IMR-90 (cell line): ENCODE measurements at regions not wholly inside any gene's neighbourhood (a gene's known extent, or its start where the extent isn't known, plus 50 kb on each side); places are given as distances from the start of the nearest gene placed in this dataset.

Experiments used
- ATAC-seq: fragments of 200-7000 bp; cut with Tn5 transposase; 2 replicates; pipeline ENCODE4 v1.9.1; 2020; ENCODE audit warnings: low read depth, mild to moderate bottlenecking, moderate library complexity
- BruUV-seq: library from RNA; stranded (reverse); fragments of 400-500 nt; replicated peaks from 2 replicates; lab custom pipeline; 2021; lab: Mats Ljungman, UMichigan
- CTCF ChIA-PET: fragments of 300-600 bp; formaldehyde crosslinking; extraction: SDS; loops from one replicate; lab custom pipeline; 2021; ENCODE audit warnings: antibody characterized with exemption; lab: Yijun Ruan, JAX
- POLR2A ChIA-PET: fragments of 300-600 bp; sonication (Branson Sonifier 250); formaldehyde crosslinking; loops from one replicate; lab custom pipeline; 2022; ENCODE audit warnings: antibody characterized with exemption; ENCODE audit not compliant: unreplicated experiment; lab: Charles Lee
- DNase-seq: peaks from one replicate; pipeline ENCODE4 v3.0.0; 2013
- H2AFZ ChIP-seq: replicated peaks from 2 replicates; pipeline ENCODE3; 2013; ENCODE audit warnings: low read length, mild to moderate bottlenecking; ENCODE audit not compliant: poor library complexity
- H2AK5ac ChIP-seq: 2 replicates; pipeline ENCODE4 v1.6.1; 2013; ENCODE audit warnings: low read depth, low read length, inconsistent platforms
- H2AK9ac ChIP-seq: replicated peaks from 2 replicates; pipeline ENCODE3; 2013; ENCODE audit warnings: mild to moderate bottlenecking, low read depth, low read length, moderate library complexity; ENCODE audit not compliant: poor library complexity
- H2BK120ac ChIP-seq: 2 replicates; pipeline ENCODE4 v1.6.1; 2013; ENCODE audit warnings: low read depth, low read length, inconsistent platforms
- H2BK15ac ChIP-seq: 3 replicates; pipeline ENCODE4 v1.6.1; 2013; ENCODE audit warnings: low read depth, low read length, inconsistent platforms
- H2BK20ac ChIP-seq: 2 replicates; pipeline ENCODE4 v1.6.1; 2013; ENCODE audit warnings: low read depth, mild to moderate bottlenecking, inconsistent platforms, low read length, moderate library complexity
- H2BK5ac ChIP-seq: 2 replicates; pipeline ENCODE4 v1.6.1; 2013; ENCODE audit warnings: mild to moderate bottlenecking, low read depth, low read length, inconsistent platforms; ENCODE audit not compliant: poor library complexity, severe bottlenecking
- H3K14ac ChIP-seq: replicated peaks from 2 replicates; pipeline ENCODE4 v1.6.1; 2013; ENCODE audit warnings: low read depth, low read length, inconsistent platforms
- H3K18ac ChIP-seq: 2 replicates; pipeline ENCODE4 v1.6.1; 2013; ENCODE audit warnings: low read depth, low read length, control low read depth
- H3K23ac ChIP-seq: 2 replicates; pipeline ENCODE4 v1.6.1; 2013; ENCODE audit warnings: low read depth, low read length, inconsistent platforms
- H3K27ac ChIP-seq: 2 replicates; pipeline ENCODE4 v1.5.1; 2013; ENCODE audit warnings: mild to moderate bottlenecking, control low read depth, low read length; ENCODE audit not compliant: insufficient read depth
- H3K27me3 ChIP-seq: 2 replicates; pipeline ENCODE4 v1.6.1; 2013; ENCODE audit warnings: low read length; ENCODE audit not compliant: control insufficient read depth, insufficient read depth
- H3K36me3 ChIP-seq: 2 replicates; pipeline ENCODE4 v1.6.1; 2013; ENCODE audit warnings: low read length, mixed read lengths; ENCODE audit not compliant: control insufficient read depth, insufficient read depth
- H3K4ac ChIP-seq: 2 replicates; pipeline ENCODE4 v1.6.1; 2013; ENCODE audit warnings: low read depth, low read length, inconsistent platforms
- H3K4me1 ChIP-seq: 2 replicates; pipeline ENCODE4 v1.6.1; 2013; ENCODE audit warnings: low read length, mixed read lengths; ENCODE audit not compliant: control insufficient read depth, insufficient read depth
- H3K4me2 ChIP-seq: 2 replicates; pipeline ENCODE4 v1.6.1; 2013; ENCODE audit warnings: low read depth, mild to moderate bottlenecking, control low read depth, low read length, moderate library complexity
- H3K4me3 ChIP-seq: 2 replicates; pipeline ENCODE4 v1.5.1; 2013; ENCODE audit warnings: low read depth, mild to moderate bottlenecking, control low read depth, low read length, moderate library complexity; ENCODE audit not compliant: insufficient read depth
- H3K56ac ChIP-seq: 2 replicates; pipeline ENCODE4 v1.6.1; 2013; ENCODE audit warnings: low read length, inconsistent platforms; ENCODE audit not compliant: insufficient read depth; ENCODE audit errors: extremely low read depth
- H3K79me1 ChIP-seq, 2 experiments: 2 replicates each; pipeline ENCODE4 v1.6.1; 2013; ENCODE audit warnings: low read length in 2 of 2, inconsistent platforms in 1 of 2, low read depth in 1 of 2
- H3K9ac ChIP-seq: 2 replicates; pipeline ENCODE4 v1.6.1; 2013; ENCODE audit warnings: low read depth, low read length, control low read depth
- H3K9me1 ChIP-seq: 2 replicates; pipeline ENCODE4 v1.6.1; 2013; ENCODE audit warnings: low read length, inconsistent platforms; ENCODE audit not compliant: insufficient read depth
- H3K9me3 ChIP-seq: 2 replicates; pipeline ENCODE4 v1.6.1; 2013; ENCODE audit warnings: low read length; ENCODE audit not compliant: control insufficient read depth, insufficient read depth
- H4K20me1 ChIP-seq: 2 replicates; pipeline ENCODE4 v1.6.1; 2013; ENCODE audit warnings: low read length, inconsistent platforms; ENCODE audit not compliant: insufficient read depth
- H4K5ac ChIP-seq: 2 replicates; pipeline ENCODE4 v1.6.1; 2013; ENCODE audit warnings: mild to moderate bottlenecking, low read depth, low read length, control low read depth
- H4K8ac ChIP-seq, 2 experiments: 2 replicates each; pipeline ENCODE4 v1.6.1; 2013; ENCODE audit warnings: low read depth in 2 of 2, low read length in 2 of 2, control low read depth in 1 of 2, inconsistent platforms in 1 of 2
- H4K91ac ChIP-seq: 2 replicates; pipeline ENCODE4 v1.6.1; 2013; ENCODE audit warnings: low read depth, low read length, inconsistent platforms; ENCODE audit not compliant: insufficient read depth
- BHLHE40 ChIP-seq: fragments of 150-350 bp; IDR thresholded peaks from 2 replicates; pipeline ENCODE4 v1.6.1; 2016; ENCODE audit warnings: mild to moderate bottlenecking, low read depth, low read length
- RCOR1 ChIP-seq: IDR thresholded peaks from 2 replicates; pipeline ENCODE4 v1.6.1; 2012; ENCODE audit warnings: mild to moderate bottlenecking, low read length, improper control_type of control experiment; ENCODE audit not compliant: insufficient replicate concordance
- WGBS, 2 experiments: methylation state at CpG; one replicate each; pipeline versions ENCODE4 v1.1.5 to v1.1.7; 2013; ENCODE audit warnings: missing lambda C conversion rate in 2 of 2; ENCODE audit not compliant: insufficient read length in 1 of 2; ENCODE audit errors: extremely low coverage in 2 of 2; 5-methylcytosine and 5-hydroxymethylcytosine counted together
- dilution Hi-C: fragments of 300-500 bp; cut with HindIII; formaldehyde crosslinking; loops from one replicate; pipeline ENCODE4 v1.14.3; 2018; ENCODE audit warnings: low sequenced_read_pairs; ENCODE audit not compliant: unreplicated experiment
- in situ Hi-C: fragments of 300-500 bp; cut with MboI; formaldehyde crosslinking; loops from 3 replicates; pipeline ENCODE4 v1.14.3; 2019; ENCODE audit warnings: low sequenced_read_pairs, inconsistent platforms, mixed read lengths
- intact Hi-C: fragments of 100-400 bp; cut with micrococcal nuclease; formaldehyde crosslinking; loops from 2 replicates; pipeline ENCODE4 v1.10.0; 2022

DNA sequence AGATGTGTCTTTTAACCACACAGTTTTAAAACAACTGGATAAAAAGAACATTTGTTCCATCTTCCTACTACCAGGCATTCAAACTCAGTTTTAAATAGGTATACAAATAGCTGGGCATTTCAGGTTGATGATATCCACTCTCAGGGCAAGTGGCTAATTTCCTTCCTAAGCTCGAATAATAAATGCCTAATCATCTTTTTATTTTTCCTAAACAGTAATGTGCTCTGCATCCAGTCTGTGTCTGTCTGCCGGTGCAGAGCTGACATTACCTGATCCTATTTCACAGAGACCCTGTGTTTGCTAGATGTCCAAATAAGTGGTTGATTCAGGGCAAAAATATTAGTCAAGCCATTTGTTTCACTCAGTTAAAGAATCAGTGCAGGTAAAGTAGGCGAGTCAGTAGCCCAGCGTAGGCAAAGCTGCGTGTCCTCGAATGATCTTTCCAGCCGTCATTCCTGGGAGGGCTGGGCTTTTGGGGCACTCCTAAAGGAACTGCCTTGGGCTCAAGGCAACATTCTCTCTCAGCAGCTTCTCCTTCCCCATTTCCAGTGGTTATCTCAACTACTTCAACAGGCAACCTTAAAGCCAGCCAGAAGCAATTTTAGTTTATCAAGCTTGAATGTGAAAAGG lies 74.2 kb upstream of the BMP2 start:
- peaks cover 2% of the 10 kb centered on the region; the same call in 1 of the 2 replicates for H3K27me3 ChIP-seq
- no peak overlapping the region for H2AFZ ChIP-seq
- H3K4me2 ChIP-seq, result no peak overlapping the region
- no peak for TF ChIP-seq BHLHE40
- no peak for TF ChIP-seq RCOR1
- H2BK20ac ChIP-seq, result no peak overlapping the region
- no peak overlapping the region for H2AK9ac ChIP-seq
- BruUV-seq, result no TSS peak
- H3K36me3 ChIP-seq, result no peaks in the 10 kb centered on the region
- no peak overlapping the region for H3K56ac ChIP-seq
- H3K18ac ChIP-seq, result no peak overlapping the region
- H3K4me3 ChIP-seq, result no peak overlapping the region
- ATAC-seq (no peak), DNase-seq (no peak)
- no peak overlapping the region for H3K14ac ChIP-seq
- in situ Hi-C loops (no loop called here), intact Hi-C loops (no loop called here), dilution Hi-C loops (no loop called here)
- no CpG with 5 or more reads among the region's 7 CpGs for WGBS, 2 experiments
- no peak overlapping the region for H3K23ac ChIP-seq
- H4K20me1 ChIP-seq, result no peaks in the 10 kb centered on the region
- H2BK120ac ChIP-seq, result no peak overlapping the region
- ChIA-PET POLR2A (no interaction called here), CTCF (no interaction called here)
- H3K9me1 ChIP-seq, result no peaks in the 10 kb centered on the region
- no peak overlapping the region for H4K5ac ChIP-seq
- H4K91ac ChIP-seq, result no peak overlapping the region
- no peaks in the 10 kb centered on the region for H3K4me1 ChIP-seq
- H2BK15ac ChIP-seq, result no peak overlapping the region
- H3K4ac ChIP-seq, result no peak overlapping the region
- no peak overlapping the region for H3K27ac ChIP-seq
- H4K8ac ChIP-seq, result no peak overlapping the region
- H3K9ac ChIP-seq, result no peak overlapping the region
- H3K9me3 ChIP-seq, result no peaks in the 10 kb centered on the region
- no peak overlapping the region for H2BK5ac ChIP-seq
- no peak overlapping the region for H2AK5ac ChIP-seq
- H3K79me1 ChIP-seq, result no peaks in the 10 kb centered on the region
